SHP77 (cell line): ENCODE measurements at regions not wholly inside any gene's neighbourhood (a gene's known extent, or its start where the extent isn't known, plus 50 kb on each side); places are given as distances from the start of the nearest gene placed in this dataset.

Experiments
- DNase-seq, 2 experiments: peaks; one replicate each; lab custom pipeline; 2025; lab: John Stamatoyannopoulos, UW

GRCh38 chr9:121550041-121550440, 50.4 kb upstream of the GGTA1 start:
- DNase-seq: no peak

GRCh38 chr9:121550569-121551512, 51.2 kb upstream of the GGTA1 start:
- DNase-seq: peak; percentile 78

- DNase-seq: no peak
These were observed 52.5 kb upstream of the GGTA1 start for GRCh38 chr9:121551985-121552753.

GRCh38 chr9:121556082-121556481, 56.4 kb upstream of the GGTA1 start:
- DNase-seq: no peak

- DNase-seq: no peak
These were observed 56.9 kb upstream of the GGTA1 start for GRCh38 chr9:121556580-121556979.

GRCh38 chr9:121557581-121558447, 58.2 kb upstream of the GGTA1 start:
- no peak for DNase-seq

- no peak for DNase-seq
These were observed 58.8 kb upstream of the GGTA1 start for GRCh38 chr9:121558473-121558872.

- no peak for DNase-seq
These were observed 59.5 kb upstream of the GGTA1 start for GRCh38 chr9:121559183-121559582.

- no peak for DNase-seq
These were observed 61.3 kb upstream of the GGTA1 start for GRCh38 chr9:121560921-121561320.

GRCh38 chr9:121561385-121562222, 62.0 kb upstream of the GGTA1 start:
- DNase-seq: no peak

- DNase-seq: no peak
These were observed 62.7 kb upstream of the GGTA1 start for GRCh38 chr9:121562301-121562700.

GRCh38 chr9:121563425-121563824, 63.8 kb upstream of the GGTA1 start:
- DNase-seq: no peak

- DNase-seq: no peak
These were observed 64.3 kb upstream of the GGTA1 start for GRCh38 chr9:121563881-121564460.

- DNase-seq: no peak
These were observed 65.0 kb upstream of the GGTA1 start for GRCh38 chr9:121564504-121565260.

- DNase-seq: no peak
These were observed 67.1 kb upstream of the GGTA1 start for GRCh38 chr9:121566481-121567465.

GRCh38 chr9:121567500-121568342, 68.1 kb upstream of the GGTA1 start:
- DNase-seq: no peak

- DNase-seq: no peak
These were observed 69.0 kb upstream of the GGTA1 start for GRCh38 chr9:121568343-121569265.
